ENCODE measurements at regions not wholly inside any gene's neighbourhood (a gene's known extent, or its start where the extent isn't known, plus 50 kb on each side); places are given as distances from the start of the nearest gene placed in this dataset.

DNA sequence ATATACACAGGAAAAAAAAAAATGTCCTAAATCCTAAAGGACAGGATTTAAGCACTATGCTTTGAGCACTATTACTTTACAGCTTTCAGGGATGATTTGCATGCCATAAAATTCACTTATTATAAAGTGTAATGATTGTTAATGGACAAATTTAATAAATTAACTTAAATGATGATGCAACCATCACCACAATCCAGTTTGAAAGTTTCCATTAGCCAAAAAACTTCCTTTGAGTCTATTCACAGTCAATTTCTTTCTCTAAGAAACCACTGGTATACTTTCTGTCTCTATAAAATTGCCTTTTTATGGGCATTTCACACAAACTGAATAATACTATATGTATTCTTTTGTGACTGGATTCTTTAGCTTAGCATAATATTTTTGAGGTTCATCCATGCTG is 111.1 kb upstream of the RIOK3 start:
- DNase-seq (ENCODE audit: low read depth in 1 of 2, low spot score in 1 of 2) (no peak), ATAC-seq (no peak), FAIRE-seq (no peak)
- Histone ChIP-seq H3K4me2 (no peak overlapping the region), H3K9me3 (no peaks in the 10 kb centered on the region), H3K4me1 (no peaks in the 10 kb centered on the region), H3K4me3 (no peak overlapping the region), H3K27ac (no peak overlapping the region)
- POLR2A ChIA-PET: no interaction called here
- no peak for TF ChIP-seq SMC3 (IDR thresholded peaks at IDR 0.05)
- TF ChIP-seq KDM5A (IDR thresholded peaks at IDR 0.05): no peak
- TF ChIP-seq SREBF2 (IDR thresholded peaks at IDR 0.05): no peak
- TF ChIP-seq EHF (CRISPR knock-in tag; IDR thresholded peaks at IDR 0.05): no peak
- TF ChIP-seq, protein P1, sequence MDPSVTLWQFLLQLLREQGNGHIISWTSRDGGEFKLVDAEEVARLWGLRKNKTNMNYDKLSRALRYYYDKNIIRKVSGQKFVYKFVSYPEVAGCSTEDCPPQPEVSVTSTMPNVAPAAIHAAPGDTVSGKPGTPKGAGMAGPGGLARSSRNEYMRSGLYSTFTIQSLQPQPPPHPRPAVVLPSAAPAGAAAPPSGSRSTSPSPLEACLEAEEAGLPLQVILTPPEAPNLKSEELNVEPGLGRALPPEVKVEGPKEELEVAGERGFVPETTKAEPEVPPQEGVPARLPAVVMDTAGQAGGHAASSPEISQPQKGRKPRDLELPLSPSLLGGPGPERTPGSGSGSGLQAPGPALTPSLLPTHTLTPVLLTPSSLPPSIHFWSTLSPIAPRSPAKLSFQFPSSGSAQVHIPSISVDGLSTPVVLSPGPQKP (IDR thresholded peaks at IDR 0.05; ENCODE audit: low read depth, low read length): no peak
- TF ChIP-seq, protein P2, sequence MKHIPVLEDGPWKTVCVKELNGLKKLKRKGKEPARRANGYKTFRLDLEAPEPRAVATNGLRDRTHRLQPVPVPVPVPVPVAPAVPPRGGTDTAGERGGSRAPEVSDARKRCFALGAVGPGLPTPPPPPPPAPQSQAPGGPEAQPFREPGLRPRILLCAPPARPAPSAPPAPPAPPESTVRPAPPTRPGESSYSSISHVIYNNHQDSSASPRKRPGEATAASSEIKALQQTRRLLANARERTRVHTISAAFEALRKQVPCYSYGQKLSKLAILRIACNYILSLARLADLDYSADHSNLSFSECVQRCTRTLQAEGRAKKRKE (CRISPR knock-in tag; IDR thresholded peaks at IDR 0.05; ENCODE audit: low read depth): no peak
- TF ChIP-seq RNF2 (IDR thresholded peaks at IDR 0.05; ENCODE audit: borderline replicate concordance, low read depth): no peak
- no peak for TF ChIP-seq MAZ (IDR thresholded peaks at IDR 0.05; ENCODE audit: borderline replicate concordance, low read depth, low read length)
- no peak for TF ChIP-seq JUN (IDR thresholded peaks at IDR 0.05)
- TF ChIP-seq MYC (IDR thresholded peaks at IDR 0.05; ENCODE audit: borderline replicate concordance, low read length): no peak
- TF ChIP-seq RAD21 (conservative IDR thresholded peaks at IDR 0.05 in 1 of 2, IDR thresholded peaks at IDR 0.05 in 1 of 2): no peak
- TF ChIP-seq, protein P3, sequence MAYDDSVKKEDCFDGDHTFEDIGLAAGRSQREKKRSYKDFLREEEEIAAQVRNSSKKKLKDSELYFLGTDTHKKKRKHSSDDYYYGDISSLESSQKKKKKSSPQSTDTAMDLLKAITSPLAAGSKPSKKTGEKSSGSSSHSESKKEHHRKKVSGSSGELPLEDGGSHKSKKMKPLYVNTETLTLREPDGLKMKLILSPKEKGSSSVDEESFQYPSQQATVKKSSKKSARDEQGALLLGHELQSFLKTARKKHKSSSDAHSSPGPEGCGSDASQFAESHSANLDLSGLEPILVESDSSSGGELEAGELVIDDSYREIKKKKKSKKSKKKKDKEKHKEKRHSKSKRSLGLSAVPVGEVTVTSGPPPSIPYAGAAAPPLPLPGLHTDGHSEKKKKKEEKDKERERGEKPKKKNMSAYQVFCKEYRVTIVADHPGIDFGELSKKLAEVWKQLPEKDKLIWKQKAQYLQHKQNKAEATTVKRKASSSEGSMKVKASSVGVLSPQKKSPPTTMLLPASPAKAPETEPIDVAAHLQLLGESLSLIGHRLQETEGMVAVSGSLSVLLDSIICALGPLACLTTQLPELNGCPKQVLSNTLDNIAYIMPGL (CRISPR knock-in tag; IDR thresholded peaks at IDR 0.05; ENCODE audit: borderline replicate concordance): no peak
- CTCF ChIA-PET: interaction anchor here (0.6 kb wide), 1 partner anchor 1506 kb away, joined by 3 read pairs; no protein-coding TSS in a partner anchor

DNA sequence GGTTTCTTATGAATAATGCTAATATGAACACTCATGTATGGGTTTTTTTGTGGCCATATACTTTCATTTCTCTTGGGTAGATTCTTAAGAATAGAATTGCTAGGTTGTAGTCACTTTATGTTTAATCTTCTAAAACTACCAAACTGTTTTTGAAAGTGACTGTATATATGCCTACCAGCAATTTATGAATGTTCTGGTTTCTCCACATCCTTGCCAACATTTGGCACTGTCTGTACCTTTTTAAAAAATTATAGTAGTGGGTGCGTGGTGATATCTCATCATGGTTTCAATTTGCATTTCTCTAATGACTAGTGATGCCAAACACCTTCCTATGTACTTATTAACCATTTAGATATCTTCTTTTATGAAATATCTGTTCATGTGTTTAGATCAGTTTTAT is 110.6 kb upstream of the RIOK3 start:
- ChIA-PET CTCF (no interaction called here), POLR2A (no interaction called here)
- Histone ChIP-seq H3K4me3 (no peak overlapping the region), H3K27ac (no peak overlapping the region), H3K4me1 (no peaks in the 10 kb centered on the region), H3K9me3 (no peaks in the 10 kb centered on the region), H3K4me2 (no peak overlapping the region)
- ATAC-seq (no peak), FAIRE-seq (no peak), DNase-seq (ENCODE audit: low read depth in 1 of 2, low spot score in 1 of 2) (no peak)
- 97% methylated on average over 1 of the region's 1 CpG for WGBS (ENCODE audit: missing lambda C conversion rate)
- TF ChIP-seq ZC3H11A (IDR thresholded peaks at IDR 0.05) (no peak), CHD2 (IDR thresholded peaks at IDR 0.05; ENCODE audit: low read length, partially characterized antibody) (no peak), HOXB5 (CRISPR knock-in tag; IDR thresholded peaks at IDR 0.05) (no peak), CHD4 (IDR thresholded peaks at IDR 0.05; ENCODE audit: borderline replicate concordance) (no peak), BHLHE40 (IDR thresholded peaks at IDR 0.05; ENCODE audit: low read depth, low read length) (no peak), HDAC2 (IDR thresholded peaks at IDR 0.05) (no peak), EHMT2 (IDR thresholded peaks at IDR 0.05; ENCODE audit: low read depth) (no peak), SMC3 (IDR thresholded peaks at IDR 0.05) (no peak), MAFK (IDR thresholded peaks at IDR 0.05; ENCODE audit: partially characterized antibody) (no peak), TP53 (CRISPR knock-in tag; IDR thresholded peaks at IDR 0.05) (no peak), TFCP2L1 (CRISPR knock-in tag; IDR thresholded peaks at IDR 0.05) (no peak)
- TF ChIP-seq, protein P4, sequence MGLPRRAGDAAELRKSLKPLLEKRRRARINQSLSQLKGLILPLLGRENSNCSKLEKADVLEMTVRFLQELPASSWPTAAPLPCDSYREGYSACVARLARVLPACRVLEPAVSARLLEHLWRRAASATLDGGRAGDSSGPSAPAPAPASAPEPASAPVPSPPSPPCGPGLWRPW (IDR thresholded peaks at IDR 0.05): no peak

Data from A549 (cell line).